Lower leg skin (tissue), 3 donors: ENCODE measurements at regions not wholly inside any gene's neighbourhood (a gene's known extent, or its start where the extent isn't known, plus 50 kb on each side); places are given as distances from the start of the nearest gene placed in this dataset.

Experiments
- POLR2A ChIP-seq, 2 donors: fragments of 450-650 bp; IDR thresholded peaks; one replicate each; pipeline ENCODE4 v1.6.1; 2016 to 2017; ENCODE audit warnings: antibody characterized with exemption in 2 of 2, mild to moderate bottlenecking in 1 of 2, moderate library complexity in 1 of 2
- TF ChIP-seq, protein P1 (sequence below), 3 donors: fragments of 450-650 bp; IDR thresholded peaks; one replicate each; pipeline ENCODE4 v1.5.1; 2016; ENCODE audit warnings: antibody characterized with exemption in 3 of 3, mild to moderate bottlenecking in 3 of 3, moderate library complexity in 2 of 3

- TF ChIP-seq, protein P1, sequence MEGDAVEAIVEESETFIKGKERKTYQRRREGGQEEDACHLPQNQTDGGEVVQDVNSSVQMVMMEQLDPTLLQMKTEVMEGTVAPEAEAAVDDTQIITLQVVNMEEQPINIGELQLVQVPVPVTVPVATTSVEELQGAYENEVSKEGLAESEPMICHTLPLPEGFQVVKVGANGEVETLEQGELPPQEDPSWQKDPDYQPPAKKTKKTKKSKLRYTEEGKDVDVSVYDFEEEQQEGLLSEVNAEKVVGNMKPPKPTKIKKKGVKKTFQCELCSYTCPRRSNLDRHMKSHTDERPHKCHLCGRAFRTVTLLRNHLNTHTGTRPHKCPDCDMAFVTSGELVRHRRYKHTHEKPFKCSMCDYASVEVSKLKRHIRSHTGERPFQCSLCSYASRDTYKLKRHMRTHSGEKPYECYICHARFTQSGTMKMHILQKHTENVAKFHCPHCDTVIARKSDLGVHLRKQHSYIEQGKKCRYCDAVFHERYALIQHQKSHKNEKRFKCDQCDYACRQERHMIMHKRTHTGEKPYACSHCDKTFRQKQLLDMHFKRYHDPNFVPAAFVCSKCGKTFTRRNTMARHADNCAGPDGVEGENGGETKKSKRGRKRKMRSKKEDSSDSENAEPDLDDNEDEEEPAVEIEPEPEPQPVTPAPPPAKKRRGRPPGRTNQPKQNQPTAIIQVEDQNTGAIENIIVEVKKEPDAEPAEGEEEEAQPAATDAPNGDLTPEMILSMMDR (IDR thresholded peaks at IDR 0.05), result no peak
- TF ChIP-seq POLR2A (IDR thresholded peaks at IDR 0.05), result no peak
Measured at GRCh38 chr7:136067277-136067676, 90.1 kb upstream of the MTPN start.
